ENCODE measurements at regions not wholly inside any gene's neighbourhood (a gene's known extent, or its start where the extent isn't known, plus 50 kb on each side); places are given as distances from the start of the nearest gene placed in this dataset.
"Not testable (repeated sequence)": the region's sequence is repeated elsewhere in the genome, so short reads cannot be mapped to it uniquely, and the experiment has no call there.

DNA sequence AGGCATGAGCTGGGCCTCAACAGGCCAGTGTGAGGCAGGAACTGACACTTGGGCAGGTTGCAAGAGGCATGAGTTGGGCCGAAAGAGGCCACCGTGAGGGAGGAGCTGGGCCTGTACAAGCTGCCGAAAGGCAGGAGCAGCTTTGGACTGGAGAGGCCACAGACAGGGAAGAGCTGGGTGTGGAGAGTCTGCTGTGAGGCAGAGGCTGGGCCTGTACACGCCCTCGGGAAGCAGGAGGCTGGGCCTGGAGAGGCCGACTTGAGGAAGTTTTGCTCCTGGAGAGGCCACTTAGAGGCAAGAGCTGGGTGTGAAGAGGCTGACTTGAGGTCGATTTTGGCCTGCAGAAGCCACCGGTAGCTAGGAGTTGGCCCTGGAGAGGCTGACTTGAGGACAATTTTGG is 73.3 kb upstream of the COBL start:
- not testable (repeated sequence) for DNase-seq

DNA sequence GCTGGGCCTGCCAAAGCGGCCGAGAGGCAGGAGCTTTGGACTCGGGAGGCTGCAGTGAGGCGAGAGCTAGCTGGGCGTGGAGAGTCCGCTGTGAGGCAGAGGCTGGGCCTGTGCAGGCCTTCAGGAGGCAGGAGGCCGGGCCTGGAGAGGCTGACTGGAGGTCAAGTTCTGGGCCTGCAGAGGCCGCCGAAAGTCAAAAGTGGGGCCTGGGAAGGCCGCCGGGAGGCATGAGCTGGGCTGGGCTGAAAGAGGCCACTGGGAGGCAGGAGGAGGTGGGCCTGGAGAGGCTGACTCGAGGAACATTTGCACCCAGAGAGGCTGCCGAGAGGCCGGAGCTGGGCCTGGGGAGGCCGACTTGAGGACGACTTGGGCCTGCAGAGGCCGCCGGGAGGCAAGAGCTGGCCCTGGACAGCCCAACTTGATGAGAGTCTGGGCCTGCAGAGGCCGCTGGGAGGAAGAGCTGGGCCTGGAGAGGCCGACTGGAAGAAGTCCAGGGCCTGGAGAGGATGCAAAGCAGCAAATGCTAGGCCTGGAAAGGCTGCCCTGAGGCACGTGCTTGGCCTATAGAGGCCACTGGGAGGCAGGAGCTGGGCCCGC is 72.7 kb upstream of the COBL start:
- DNase-seq: not testable (repeated sequence)

DNA sequence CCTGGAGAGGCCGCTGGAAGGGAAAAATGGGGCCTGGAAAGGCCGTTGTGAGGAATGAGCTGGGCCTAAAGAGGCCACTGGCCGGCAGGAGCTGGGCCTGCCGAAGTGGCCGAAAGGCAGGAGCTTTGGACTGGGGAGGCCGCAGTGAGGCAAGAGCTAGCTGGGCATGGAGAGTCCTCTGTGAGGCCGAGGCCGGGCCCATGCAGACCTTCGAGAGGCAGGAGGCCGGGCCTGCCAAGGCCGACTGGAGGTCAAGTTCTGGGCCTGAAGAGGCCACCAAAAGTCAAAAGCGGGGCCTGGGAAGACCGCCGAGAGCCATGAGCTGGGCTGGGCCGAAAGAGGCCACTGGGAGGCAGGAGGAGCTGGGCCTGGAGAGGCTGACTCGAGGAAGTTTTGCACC is 71.6 kb upstream of the COBL start:
- not testable (repeated sequence) for DNase-seq

DNA sequence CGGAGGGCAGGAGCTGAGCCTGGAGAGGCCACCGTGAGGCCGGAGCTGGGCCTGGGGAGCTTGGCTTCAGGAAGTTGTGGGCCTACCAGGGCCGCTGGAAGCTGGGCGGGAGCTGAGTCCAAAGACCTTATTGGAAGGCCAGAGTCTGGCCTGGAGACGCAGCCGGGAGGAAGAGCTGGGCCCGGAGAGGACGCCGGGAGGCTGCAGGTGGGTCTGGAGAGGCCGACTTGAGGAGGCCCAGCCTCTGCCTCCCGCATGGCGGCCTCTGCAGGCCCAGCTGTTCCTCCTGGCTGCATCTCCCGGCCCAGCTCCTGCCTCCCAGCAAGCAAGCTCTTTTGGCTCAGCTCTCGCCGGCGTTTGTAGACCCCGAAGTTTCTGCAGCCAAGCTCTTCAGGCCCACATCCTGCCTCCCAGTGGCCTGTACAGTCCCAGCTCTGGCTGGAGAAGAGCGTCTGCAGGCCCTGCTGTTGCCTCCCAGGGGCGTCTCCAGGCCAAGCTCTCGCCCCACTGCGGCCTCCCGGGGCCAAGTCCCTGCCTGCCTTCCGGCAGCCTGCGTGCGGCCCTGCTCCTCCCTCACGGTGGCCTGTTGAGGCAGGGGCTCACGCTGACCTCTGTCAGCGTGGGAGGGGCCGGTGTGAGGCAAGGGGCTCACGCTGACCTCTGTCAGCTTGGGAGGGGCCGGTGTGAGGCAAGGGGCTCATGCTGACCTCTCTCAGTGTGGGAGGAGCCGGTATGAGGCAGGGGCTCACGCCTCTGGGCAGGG is 70.4 kb upstream of the COBL start:
- not testable (repeated sequence) for DNase-seq

DNA sequence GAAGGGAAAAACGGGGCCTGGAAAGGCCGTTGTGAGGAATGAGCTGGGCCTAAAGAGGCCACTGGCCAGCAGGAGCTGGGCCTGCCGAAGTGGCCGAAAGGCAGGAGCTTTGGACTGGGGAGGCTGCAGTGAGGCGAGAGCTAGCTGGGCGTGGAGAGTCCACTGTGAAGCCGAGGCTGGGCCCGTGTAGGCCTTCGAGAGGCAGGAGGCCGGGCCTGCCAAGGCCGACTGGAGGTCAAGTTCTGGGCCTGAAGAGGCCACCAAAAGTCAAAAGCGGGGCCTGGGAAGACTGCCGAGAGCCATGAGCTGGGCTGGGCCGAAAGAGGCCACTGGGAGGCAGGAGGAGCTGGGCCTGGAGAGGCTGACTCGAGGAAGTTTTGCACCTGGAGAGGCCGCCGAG is 69.6 kb upstream of the COBL start:
- DNase-seq: not testable (repeated sequence)

DNA sequence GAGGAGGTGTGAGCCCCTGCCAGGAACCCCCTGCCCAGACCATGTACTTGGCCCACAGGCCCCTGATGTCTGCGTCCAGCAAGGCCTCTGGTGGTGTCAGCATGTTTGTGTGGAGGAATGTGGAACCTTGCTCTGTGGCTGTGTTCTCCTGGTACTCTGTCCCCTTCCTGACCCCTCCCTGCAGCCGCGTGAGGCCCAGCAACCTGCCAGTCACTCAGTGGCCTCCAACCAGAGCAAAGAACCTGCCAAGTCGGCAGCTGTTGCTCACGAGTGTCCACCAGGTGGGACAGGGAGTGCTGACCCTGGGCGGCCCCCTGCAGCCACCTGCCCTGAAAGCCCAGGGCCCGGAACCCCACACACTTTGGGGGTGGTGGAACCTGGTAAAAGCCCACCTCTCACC is 65.6 kb upstream of the COBL start:
- not testable (repeated sequence) for DNase-seq

DNA sequence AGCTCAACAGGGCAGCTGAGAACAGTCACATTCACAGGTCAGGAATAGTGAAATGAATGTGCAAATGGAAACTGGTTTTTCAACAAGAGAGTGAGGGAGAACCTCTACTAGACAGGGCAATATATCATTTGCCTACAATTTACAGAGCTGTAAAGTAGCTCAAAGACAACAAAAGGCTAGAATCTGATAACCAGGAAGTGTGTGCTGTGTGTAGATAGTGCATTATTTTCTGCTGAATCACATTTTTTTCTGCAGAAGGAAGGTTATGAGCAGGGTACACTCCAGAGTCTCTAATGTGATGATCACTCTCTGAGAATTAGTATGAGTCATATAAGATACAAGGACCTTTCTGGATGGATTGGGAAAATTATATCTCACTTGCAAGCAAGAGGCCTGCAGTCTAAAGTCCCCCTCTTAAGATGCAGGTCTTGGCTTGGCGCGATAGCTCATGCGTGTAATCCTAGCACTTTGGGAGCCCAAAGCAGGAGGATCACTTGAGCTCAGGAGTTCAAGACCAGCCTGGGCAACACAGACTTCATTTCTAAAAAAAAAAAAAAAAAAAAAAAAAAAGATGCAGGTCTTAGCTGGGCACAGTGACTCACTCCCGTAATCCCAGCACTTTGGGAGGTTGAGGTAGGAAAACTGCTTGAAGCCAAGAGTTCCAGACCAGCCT is 59.9 kb upstream of the COBL start:
- peak; percentile 47 for DNase-seq

DNA sequence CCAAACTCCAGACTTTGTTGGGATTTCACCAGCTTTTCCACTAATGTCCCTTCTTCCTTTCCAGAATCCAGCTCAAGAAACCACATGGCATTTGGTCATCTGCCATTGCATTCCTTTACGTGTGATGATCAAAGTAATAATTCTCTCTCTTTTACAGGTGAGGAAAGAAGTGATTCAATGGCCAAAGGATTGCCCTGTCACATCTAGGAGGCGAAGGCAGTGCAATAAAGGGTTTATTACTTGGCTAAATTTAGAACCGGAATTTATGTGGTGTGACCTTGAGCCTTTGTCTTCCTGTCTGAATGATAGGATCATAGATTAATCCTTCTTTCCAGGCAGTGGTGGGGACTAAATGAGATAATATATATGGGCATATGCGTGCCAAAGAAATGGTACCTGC is 58.3 kb upstream of the COBL start:
- DNase-seq: no peak

DNA sequence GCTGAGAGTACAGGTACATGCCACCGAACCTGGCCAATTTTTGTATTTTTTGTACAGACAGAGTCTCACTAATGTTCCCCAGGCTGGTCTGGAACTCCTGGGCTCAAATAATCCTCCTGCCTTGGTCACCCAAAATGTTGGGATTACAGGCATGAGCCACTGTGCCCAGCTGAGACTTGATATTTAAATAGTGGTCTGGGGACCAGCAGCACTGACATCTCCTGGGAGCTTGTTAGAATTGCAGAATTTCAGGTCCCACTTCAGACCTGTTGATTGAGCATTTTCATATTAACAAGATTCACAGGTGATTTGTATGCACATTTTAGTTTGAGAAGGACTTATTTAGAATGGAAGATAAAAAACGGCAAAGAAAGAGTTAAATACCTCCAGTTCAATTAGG is 57.0 kb upstream of the COBL start:
- DNase-seq: not testable (repeated sequence)

DNA sequence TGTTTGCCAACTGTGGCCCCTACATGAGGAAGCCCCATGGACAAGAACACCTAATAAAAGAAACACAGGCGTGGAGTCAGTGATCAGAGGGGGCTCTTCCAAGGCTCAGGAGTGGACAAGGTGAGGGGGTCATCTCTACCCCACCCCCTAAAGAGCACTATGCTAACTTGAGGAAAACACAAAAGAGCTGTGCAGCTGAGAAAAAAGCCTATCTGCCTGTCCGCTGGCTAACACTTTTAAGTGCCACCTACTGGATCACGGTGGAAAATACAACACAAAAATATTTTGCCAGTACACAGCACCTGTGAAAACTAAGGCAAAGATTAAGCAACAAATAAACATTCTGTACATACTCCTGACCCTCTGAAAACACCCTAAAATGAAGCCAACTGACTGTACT is 53.1 kb upstream of the COBL start:
- peak; percentile 61 for DNase-seq

DNA sequence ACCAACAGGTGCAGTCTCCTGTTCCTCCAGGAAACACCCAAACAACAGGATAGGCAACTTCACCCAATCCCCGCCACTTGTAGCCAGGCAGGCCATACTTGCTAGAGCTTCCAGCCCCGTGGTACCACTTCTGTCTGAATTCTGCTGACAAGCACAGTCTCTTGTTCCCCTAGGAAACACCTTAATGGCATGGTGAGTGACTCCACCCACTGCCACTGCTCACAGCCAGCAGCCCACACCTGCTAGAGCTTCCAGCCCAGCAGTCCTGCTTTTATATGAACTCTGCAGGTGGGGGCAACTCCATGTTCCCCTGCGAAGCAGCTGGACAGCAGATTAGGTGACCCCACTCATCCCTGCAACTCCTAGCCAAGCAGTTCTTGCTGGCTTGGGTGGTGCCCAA is 52.6 kb upstream of the COBL start:
- DNase-seq: peak; percentile 79

DNA sequence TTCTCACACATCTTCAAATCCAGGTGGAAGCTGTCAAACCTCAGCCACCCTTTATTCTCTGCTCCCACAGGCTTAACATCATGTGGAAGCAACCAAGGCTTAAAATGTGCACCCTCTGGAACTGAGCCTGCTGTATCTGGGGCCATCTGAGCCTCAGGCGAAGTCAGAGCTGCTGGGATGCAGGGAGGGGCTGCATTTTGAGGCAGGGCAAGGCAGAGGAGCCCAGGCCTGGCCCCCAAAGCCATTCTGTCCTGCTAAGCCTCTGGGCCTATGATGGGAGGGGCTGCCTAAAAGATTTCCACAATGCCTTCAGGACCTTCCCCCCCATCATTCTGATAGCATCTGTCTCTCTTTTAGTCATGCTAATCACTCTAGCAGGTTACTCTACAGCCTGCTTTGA is 51.7 kb upstream of the COBL start:
- no peak for DNase-seq

DNA sequence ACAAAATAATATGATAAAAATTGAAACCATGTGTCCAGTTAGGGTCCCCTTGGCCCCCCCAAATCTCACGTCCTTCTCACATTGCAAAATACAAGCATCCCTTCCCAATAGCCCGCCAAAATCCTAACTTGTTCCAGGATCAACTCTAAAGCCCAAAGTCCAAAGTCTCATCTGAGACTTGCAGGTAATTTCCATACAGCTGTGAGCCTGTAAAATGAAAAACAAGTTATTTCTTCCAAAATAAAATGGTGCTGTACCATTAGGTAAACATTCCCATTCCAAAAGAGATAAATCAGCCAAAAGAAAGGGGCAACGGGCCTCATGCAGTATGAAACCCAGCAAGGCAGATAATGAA is 51.0 kb upstream of the COBL start:
- no peak for DNase-seq

DNA sequence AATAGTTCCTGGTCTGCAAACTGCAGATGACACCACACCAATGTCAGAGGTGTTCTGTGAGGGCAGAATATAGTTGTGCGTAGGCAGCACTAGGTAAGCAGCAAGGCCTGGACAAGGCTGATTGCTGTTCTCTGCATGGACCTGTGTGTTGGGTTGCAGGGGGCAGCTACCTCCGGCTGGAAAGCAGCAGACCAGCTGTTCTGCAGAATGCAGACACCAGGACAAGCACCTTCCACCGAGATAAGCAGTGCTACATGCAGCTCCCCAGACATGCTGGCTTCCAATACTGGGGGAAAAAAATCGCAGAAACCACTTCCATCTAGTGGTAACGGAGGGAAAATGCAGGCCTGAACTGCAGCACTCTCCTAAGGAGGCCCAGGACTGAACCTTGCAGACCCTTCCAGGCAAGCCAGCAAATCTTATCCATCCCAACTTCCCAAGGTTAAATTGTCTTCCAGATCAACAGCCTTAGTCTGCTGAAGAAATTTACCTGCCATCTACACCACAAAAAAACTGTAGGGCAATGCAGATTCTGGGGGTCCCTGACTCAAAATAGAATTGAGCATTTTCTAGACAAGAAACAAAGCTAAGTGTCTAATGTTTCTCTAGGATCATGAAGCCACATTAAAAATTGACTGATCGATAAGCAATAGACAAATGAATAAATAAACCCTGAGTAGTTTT is 50.5 kb upstream of the COBL start:
- peak; percentile 90 for DNase-seq

Data from NCI-H69 (cell line).